OCI-LY1 (cell line): ENCODE measurements at regions not wholly inside any gene's neighbourhood (a gene's known extent, or its start where the extent isn't known, plus 50 kb on each side); places are given as distances from the start of the nearest gene placed in this dataset.

Source experiments
- H2AFZ ChIP-seq: fragments of 200-600 bp; sonication (generic), shearing (Covaris generic); 2 replicates; pipeline ENCODE4 v1.6.0; 2014; ENCODE audit warnings: antibody characterized with exemption, mild to moderate bottlenecking, low read length
- H3F3A ChIP-seq: fragments of 200-600 bp; sonication (generic), shearing (Covaris generic); 2 replicates; pipeline ENCODE4 v1.6.0; 2014; ENCODE audit warnings: mild to moderate bottlenecking, antibody characterized with exemption, low read length, moderate library complexity; ENCODE audit not compliant: insufficient read depth
- H3K27ac ChIP-seq: fragments of 200-600 bp; sonication (generic); 2 replicates; pipeline ENCODE4 v1.5.1; 2014; ENCODE audit warnings: low read length, mixed run types, mild to moderate bottlenecking, low read depth; ENCODE audit not compliant: poor library complexity, severe bottlenecking
- H3K27me3 ChIP-seq: fragments of 200-600 bp; sonication (generic); 2 replicates; pipeline ENCODE4 v1.6.0; 2014; ENCODE audit warnings: antibody characterized with exemption, mild to moderate bottlenecking, low read length, moderate library complexity; ENCODE audit not compliant: insufficient read depth
- H3K36me3 ChIP-seq: fragments of 200-600 bp; sonication (generic); 2 replicates; pipeline ENCODE4 v1.6.1; 2014; ENCODE audit warnings: mild to moderate bottlenecking, antibody characterized with exemption, low read length, moderate library complexity, mixed read lengths; ENCODE audit not compliant: insufficient read depth
- H3K4me1 ChIP-seq: fragments of 200-600 bp; sonication (generic); 2 replicates; pipeline ENCODE4 v1.5.1; 2014; ENCODE audit warnings: mild to moderate bottlenecking, low read length, moderate library complexity; ENCODE audit not compliant: insufficient read depth, severe bottlenecking
- H3K4me2 ChIP-seq: fragments of 200-600 bp; sonication (generic), shearing (Covaris generic); 2 replicates; pipeline ENCODE4 v1.6.1; 2014; ENCODE audit warnings: low read length
- H3K4me3 ChIP-seq: fragments of 200-600 bp; sonication (generic); 2 replicates; pipeline ENCODE4 v1.5.1; 2014; ENCODE audit warnings: low read length, low read depth, mild to moderate bottlenecking, mixed read lengths; ENCODE audit not compliant: poor library complexity, severe bottlenecking
- H3K79me2 ChIP-seq: fragments of 200-600 bp; shearing (Covaris generic); 2 replicates; pipeline ENCODE4 v1.6.1; 2016; ENCODE audit warnings: mixed run types, low read length, mixed read lengths; ENCODE audit not compliant: insufficient read depth
- H3K9ac ChIP-seq: fragments of 200-600 bp; sonication (generic), shearing (Covaris generic); 2 replicates; pipeline ENCODE4 v1.6.1; 2014; ENCODE audit warnings: mild to moderate bottlenecking, low read length, mixed read lengths
- H3K9me2 ChIP-seq: fragments of 200-600 bp; sonication (generic), shearing (Covaris generic); 2 replicates; pipeline ENCODE4 v1.6.1; 2014; ENCODE audit warnings: low read depth, mild to moderate bottlenecking, low read length, mixed read lengths
- H3K9me3 ChIP-seq: fragments of 200-600 bp; shearing (Covaris generic); 2 replicates; pipeline ENCODE4 v1.6.1; 2014; ENCODE audit warnings: low read length, mixed read lengths
- H4K20me1 ChIP-seq: fragments of 200-600 bp; sonication (generic), shearing (Covaris generic); 2 replicates; pipeline ENCODE4 v1.6.0; 2016; ENCODE audit warnings: mild to moderate bottlenecking, low read length; ENCODE audit not compliant: insufficient read depth
- CTCF ChIP-seq: fragments of 200-600 bp; sonication (generic), shearing (Covaris generic); IDR thresholded peaks from 2 replicates; pipeline ENCODE4 v1.5.1; 2017; ENCODE audit warnings: mild to moderate bottlenecking, antibody characterized with exemption, low read length, moderate library complexity, mixed read lengths
- EZH2 ChIP-seq: fragments of 200-600 bp; sonication (generic), shearing (Covaris generic); IDR thresholded peaks from 2 replicates; pipeline ENCODE4 v1.8.0; 2017; ENCODE audit warnings: borderline replicate concordance, mixed run types, mild to moderate bottlenecking, antibody characterized with exemption, low read length, moderate library complexity, mixed read lengths

GRCh38 chr20:52805843-52806242 lies 166.3 kb upstream of the TSHZ2 start:
- Histone ChIP-seq H3K4me3 (no peak overlapping the region), H3K4me1 (no peaks in the 10 kb centered on the region), H3K9ac (no peak overlapping the region), H3K4me2 (no peak overlapping the region), H3K9me3 (no peaks in the 10 kb centered on the region), H3F3A (no peaks in the 10 kb centered on the region), H4K20me1 (no peaks in the 10 kb centered on the region), H3K79me2 (no peaks in the 10 kb centered on the region), H3K9me2 (no peaks in the 10 kb centered on the region), H3K36me3 (no peaks in the 10 kb centered on the region), H3K27ac (no peak overlapping the region), H2AFZ (no peak overlapping the region), H3K27me3 (no peaks in the 10 kb centered on the region)
- TF ChIP-seq EZH2 (no peak), CTCF (no peak)

- H3K9ac ChIP-seq, result no peak overlapping the region
- no peaks in the 10 kb centered on the region for H3K27me3 ChIP-seq
- no peaks in the 10 kb centered on the region for H3K9me2 ChIP-seq
- no peak overlapping the region for H3K4me2 ChIP-seq
- no peaks in the 10 kb centered on the region for H3K79me2 ChIP-seq
- H3K9me3 ChIP-seq, result no peaks in the 10 kb centered on the region
- H2AFZ ChIP-seq, result no peak overlapping the region
- no peak overlapping the region for H3K27ac ChIP-seq
- no peaks in the 10 kb centered on the region for H4K20me1 ChIP-seq
- TF ChIP-seq EZH2, result no peak
- no peak for TF ChIP-seq CTCF
- no peak overlapping the region for H3K4me3 ChIP-seq
- H3F3A ChIP-seq, result no peaks in the 10 kb centered on the region
- H3K36me3 ChIP-seq, result no peaks in the 10 kb centered on the region
- H3K4me1 ChIP-seq, result no peaks in the 10 kb centered on the region
Observed at GRCh38 chr20:52805296-52805571, 166.9 kb upstream of the TSHZ2 start.

- Histone ChIP-seq H3K9me2 (no peaks in the 10 kb centered on the region), H3K4me3 (no peak overlapping the region), H3F3A (no peaks in the 10 kb centered on the region), H2AFZ (no peak overlapping the region), H3K79me2 (no peaks in the 10 kb centered on the region), H3K27me3 (no peaks in the 10 kb centered on the region), H3K9me3 (no peaks in the 10 kb centered on the region), H3K4me1 (no peaks in the 10 kb centered on the region), H3K9ac (no peak overlapping the region), H3K27ac (no peak overlapping the region), H3K36me3 (no peaks in the 10 kb centered on the region), H4K20me1 (no peaks in the 10 kb centered on the region), H3K4me2 (no peak overlapping the region)
- TF ChIP-seq EZH2 (no peak), CTCF (no peak)
Observed at GRCh38 chr20:52804497-52805295, 167.5 kb upstream of the TSHZ2 start.
